ENCODE measurements at regions not wholly inside any gene's neighbourhood (a gene's known extent, or its start where the extent isn't known, plus 50 kb on each side); places are given as distances from the start of the nearest gene placed in this dataset.
"Not testable (repeated sequence)": the region's sequence is repeated elsewhere in the genome, so short reads cannot be mapped to it uniquely, and the experiment has no call there.

GRCh38 chr5:119897537-119898370 is 268.4 kb downstream of the FAM170A start:
- DNase-seq = no peak

- DNase-seq = no peak
Measured at GRCh38 chr5:119899981-119900380, 270.6 kb downstream of the FAM170A start.

- DNase-seq = no peak
Measured at GRCh38 chr5:119902593-119902992, 273.2 kb downstream of the FAM170A start.

- DNase-seq = no peak
Measured at GRCh38 chr5:119913425-119913824, 284.1 kb downstream of the FAM170A start.

GRCh38 chr5:119919279-119919678 is 289.9 kb downstream of the FAM170A start:
- DNase-seq = no peak

- DNase-seq = no peak
Measured at GRCh38 chr5:119926301-119926700, 296.9 kb downstream of the FAM170A start.

GRCh38 chr5:119928974-119929373 is 299.6 kb downstream of the FAM170A start:
- no peak for DNase-seq

- DNase-seq = no peak
Measured at GRCh38 chr5:119930490-119930889, 301.1 kb downstream of the FAM170A start.

- DNase-seq = no peak
Measured at GRCh38 chr5:119943148-119943547, 313.8 kb downstream of the FAM170A start.

GRCh38 chr5:119945691-119946090 is 316.3 kb downstream of the FAM170A start:
- no peak for DNase-seq

- no peak for DNase-seq
Measured at GRCh38 chr5:119948162-119948561, 318.8 kb downstream of the FAM170A start.

GRCh38 chr5:119949426-119949999 is 320.2 kb downstream of the FAM170A start:
- no peak for DNase-seq

GRCh38 chr5:119951330-119951934 is 322.1 kb downstream of the FAM170A start:
- no peak for DNase-seq

GRCh38 chr5:119953474-119953873 is 324.1 kb downstream of the FAM170A start:
- no peak for DNase-seq

- no peak for DNase-seq
Measured at GRCh38 chr5:119954106-119954505, 324.7 kb downstream of the FAM170A start.

- DNase-seq = no peak
Measured at GRCh38 chr5:119961993-119962392, 332.6 kb downstream of the FAM170A start.

- DNase-seq = no peak
Measured at GRCh38 chr5:119966028-119966427, 336.7 kb downstream of the FAM170A start.

- DNase-seq = no peak
Measured at GRCh38 chr5:119968690-119969089, 339.3 kb downstream of the FAM170A start.

- DNase-seq = not testable (repeated sequence)
Measured at GRCh38 chr5:119987077-119987476, 357.7 kb downstream of the FAM170A start.

- DNase-seq = no peak
Measured at GRCh38 chr5:119991625-119992024, 362.3 kb downstream of the FAM170A start.

- no peak for DNase-seq
Measured at GRCh38 chr5:119996128-119996527, 366.8 kb downstream of the FAM170A start.

GRCh38 chr5:120007598-120007997 is 378.2 kb downstream of the FAM170A start:
- DNase-seq = no peak

GRCh38 chr5:120012431-120012830 is 383.1 kb downstream of the FAM170A start:
- no peak for DNase-seq

- DNase-seq = no peak
Measured at GRCh38 chr5:120014535-120014934, 385.2 kb downstream of the FAM170A start.

Data from NCI-H146 (cell line).